CD4-positive, CD25-positive, alpha-beta regulatory T cell (primary cell): ENCODE measurements at regions not wholly inside any gene's neighbourhood (a gene's known extent, or its start where the extent isn't known, plus 50 kb on each side); places are given as distances from the start of the nearest gene placed in this dataset.
"Not testable (repeated sequence)": the region's sequence is repeated elsewhere in the genome, so short reads cannot be mapped to it uniquely, and the experiment has no call there.

Experiments used
- ATAC-seq, 2 donors: fragments of 150-1000 bp; cut with Tn5 transposase; one replicate each; pipeline ENCODE4 v1.10.0; 2021; ENCODE audit warnings: low read depth in 2 of 2, moderate number of reproducible peaks in 2 of 2, moderate library complexity in 1 of 2
- DNase-seq, 3 donors: peaks; one replicate each; pipeline versions ENCODE4 v3.0.0 to v3.0.0-alpha.2; 2012 to 2022; ENCODE audit warnings: mixed read lengths in 1 of 3
- H3K27ac ChIP-seq: one replicate; pipeline ENCODE4 v1.7.0; 2013; ENCODE audit warnings: mild to moderate bottlenecking, low read length; ENCODE audit not compliant: insufficient read depth, poor library complexity, severe bottlenecking
- H3K27me3 ChIP-seq: one replicate; pipeline ENCODE4 v1.7.0; 2013; ENCODE audit warnings: low read length; ENCODE audit not compliant: control insufficient read depth, insufficient read depth
- H3K36me3 ChIP-seq: one replicate; pipeline ENCODE4 v1.7.0; 2013; ENCODE audit warnings: mild to moderate bottlenecking, low read length, moderate library complexity; ENCODE audit not compliant: control insufficient read depth, insufficient read depth
- H3K4me1 ChIP-seq: 2 replicates; pipeline ENCODE4 v1.7.0; 2013; ENCODE audit warnings: mild to moderate bottlenecking, low read length; ENCODE audit not compliant: insufficient read depth, control insufficient read depth, poor library complexity, severe bottlenecking
- H3K4me3 ChIP-seq: one replicate; pipeline ENCODE4 v1.7.0; 2013; ENCODE audit warnings: low read depth, mild to moderate bottlenecking, low read length, moderate library complexity
- H3K9me3 ChIP-seq, 2 experiments: 1 replicate in 1 of 2; 2 replicates in 1 of 2; pipeline ENCODE4 v1.7.0; 2013; ENCODE audit warnings: low read length in 2 of 2, mild to moderate bottlenecking in 1 of 2, moderate library complexity in 1 of 2; ENCODE audit not compliant: control insufficient read depth in 2 of 2
- H3K27ac Mint-ChIP-seq, 3 donors: one replicate each; pipeline ENCODE4 v1.8.0; 2020 to 2022; ENCODE audit warnings: mild to moderate bottlenecking in 3 of 3, mixed read lengths in 3 of 3, moderate library complexity in 2 of 3
- H3K27me3 Mint-ChIP-seq: one replicate; pipeline ENCODE4 v1.8.0; 2022; ENCODE audit warnings: mild to moderate bottlenecking, mixed read lengths
- H3K36me3 Mint-ChIP-seq: one replicate; pipeline ENCODE4 v1.8.0; 2020; ENCODE audit warnings: mixed read lengths
- H3K4me1 Mint-ChIP-seq, 4 donors: one replicate each; pipeline ENCODE4 v1.8.0; 2020 to 2022; ENCODE audit warnings: mixed read lengths in 4 of 4, mild to moderate bottlenecking in 1 of 4
- H3K4me3 Mint-ChIP-seq, 4 donors: one replicate each; pipeline ENCODE4 v1.8.0; 2020 to 2022; ENCODE audit warnings: mild to moderate bottlenecking in 4 of 4, mixed read lengths in 4 of 4, moderate library complexity in 3 of 4
- H3K9me3 Mint-ChIP-seq, 7 donors: one replicate each; pipeline ENCODE4 v1.8.0; 2020 to 2022; ENCODE audit warnings: mixed read lengths in 7 of 7, mild to moderate bottlenecking in 3 of 7, moderate library complexity in 2 of 7

DNA sequence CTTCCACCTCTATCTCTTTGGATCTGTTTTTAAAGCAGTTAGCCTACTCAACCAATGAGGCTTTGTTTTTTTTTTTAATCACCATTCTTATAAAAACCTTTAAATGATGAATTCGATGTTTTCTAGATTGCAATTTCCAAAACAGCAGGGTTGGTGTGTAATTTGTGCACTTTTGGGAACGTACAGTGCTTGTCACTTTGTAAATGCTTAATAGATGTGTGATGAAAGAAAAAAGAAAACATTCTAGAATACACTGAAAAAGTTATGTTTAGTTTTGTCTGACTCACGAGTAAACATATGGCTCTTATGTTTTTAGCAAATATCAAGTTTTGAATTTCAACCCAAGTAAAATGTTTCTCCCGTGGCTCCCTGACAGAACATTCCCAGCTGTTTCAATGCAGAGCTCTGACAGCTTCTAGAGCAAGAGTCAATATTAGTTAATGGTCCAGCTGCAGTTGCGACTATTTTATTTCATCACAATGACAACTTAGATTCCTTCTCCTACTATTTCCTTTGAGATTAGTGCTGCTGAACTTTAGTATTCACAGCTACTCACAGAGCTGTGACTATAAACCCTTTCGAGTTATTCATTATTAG lies 362.5 kb upstream of the ADAMTS5 start:
- Mint-ChIP-seq H3K9me3 (peaks cover 3 to 9% (median 6%) of the 10 kb centered on the region in 7 donors), H3K27me3 (no peaks in the 10 kb centered on the region), H3K36me3 (no peaks in the 10 kb centered on the region), H3K4me1 (no peaks in the 10 kb centered on the region), H3K27ac (no peak overlapping the region), H3K4me3 (no peak overlapping the region)
- no peak overlapping the region for H3K27ac ChIP-seq
- no peaks in the 10 kb centered on the region for H3K27me3 ChIP-seq
- no peaks in the 10 kb centered on the region for H3K36me3 ChIP-seq
- DNase-seq (no peak), ATAC-seq (no peak)
- peaks cover 0 to 3% of the 10 kb centered on the region in 2 experiments for H3K9me3 ChIP-seq
- no peak overlapping the region for H3K4me3 ChIP-seq
- no peaks in the 10 kb centered on the region for H3K4me1 ChIP-seq

DNA sequence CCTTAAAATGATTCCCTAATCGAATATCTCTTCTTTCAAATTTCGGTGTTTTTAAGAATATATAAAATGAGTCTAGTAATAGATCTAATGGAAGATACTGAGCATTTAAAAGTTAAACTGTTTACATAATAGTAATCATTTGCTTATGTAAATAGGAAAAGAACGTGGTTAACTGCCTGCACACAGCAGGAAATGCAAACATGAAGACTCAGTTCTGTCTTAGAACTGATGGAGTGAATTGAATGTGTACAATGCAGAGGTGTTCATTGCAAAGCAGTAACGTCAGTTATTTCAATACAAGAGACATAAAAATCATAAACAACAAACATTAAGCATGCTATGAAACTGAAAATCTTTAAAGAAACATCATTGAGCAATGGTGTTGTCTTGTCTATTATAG lies 359.4 kb upstream of the ADAMTS5 start:
- ATAC-seq (no peak), DNase-seq (no peak)
- Mint-ChIP-seq H3K27ac (no peak overlapping the region), H3K9me3 (peaks cover 2 to 6% (median 4%) of the 10 kb centered on the region in 7 donors), H3K4me1 (no peaks in the 10 kb centered on the region), H3K27me3 (no peaks in the 10 kb centered on the region), H3K4me3 (no peak overlapping the region), H3K36me3 (no peaks in the 10 kb centered on the region)
- H3K9me3 ChIP-seq: peaks cover 0 to 2% of the 10 kb centered on the region in 2 experiments
- H3K4me3 ChIP-seq: no peak overlapping the region
- H3K4me1 ChIP-seq: no peaks in the 10 kb centered on the region
- H3K36me3 ChIP-seq: no peaks in the 10 kb centered on the region
- H3K27me3 ChIP-seq: no peaks in the 10 kb centered on the region
- H3K27ac ChIP-seq: no peak overlapping the region

DNA sequence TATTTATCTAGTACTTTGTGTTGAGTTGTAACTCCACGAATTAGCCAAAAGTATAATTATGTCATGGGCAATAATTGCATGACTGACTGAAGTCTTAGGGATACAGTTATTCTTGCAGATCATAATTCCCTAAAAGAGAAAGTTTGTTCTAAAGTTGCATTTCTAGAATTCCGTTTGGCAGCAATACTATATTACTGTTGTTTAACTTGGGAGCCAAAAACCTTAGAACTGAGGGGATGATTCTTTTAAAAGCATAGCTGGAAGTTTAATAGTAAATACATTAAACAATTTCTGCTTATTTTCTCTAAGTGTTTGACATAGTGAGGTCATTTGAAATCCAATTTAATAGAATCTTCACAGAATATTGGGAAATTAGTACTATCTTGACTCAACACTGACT lies 356.4 kb upstream of the ADAMTS5 start:
- Mint-ChIP-seq H3K4me3 (no peak overlapping the region), H3K4me1 (no peaks in the 10 kb centered on the region), H3K9me3 (peaks cover 0 to 4% (median 2%) of the 10 kb centered on the region in 7 donors), H3K27me3 (no peaks in the 10 kb centered on the region), H3K27ac (no peak overlapping the region), H3K36me3 (no peaks in the 10 kb centered on the region)
- Histone ChIP-seq H3K36me3 (no peaks in the 10 kb centered on the region), H3K9me3 (no peaks in the 10 kb centered on the region), H3K4me1 (no peaks in the 10 kb centered on the region), H3K27ac (no peak overlapping the region), H3K27me3 (no peaks in the 10 kb centered on the region), H3K4me3 (no peak overlapping the region)
- DNase-seq (no peak), ATAC-seq (no peak)

DNA sequence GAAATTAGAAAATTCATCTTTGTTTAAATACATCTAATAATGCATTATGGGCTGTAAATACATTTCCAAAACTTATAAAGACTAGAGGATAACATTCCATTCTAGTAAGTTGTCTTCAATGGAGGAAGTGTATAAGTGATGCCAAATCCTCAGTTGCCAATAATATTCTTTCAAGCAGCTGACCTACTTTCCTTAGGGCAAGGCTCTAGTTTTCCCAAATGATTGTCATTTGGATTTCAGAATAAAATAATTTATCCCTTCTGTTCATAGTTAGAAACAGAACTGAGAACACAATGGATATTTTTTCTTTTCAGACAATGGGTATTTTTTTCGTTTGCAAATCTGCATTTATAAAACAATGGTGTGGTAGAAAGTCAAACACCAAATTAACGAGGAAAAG lies 354.9 kb upstream of the ADAMTS5 start:
- no peaks in the 10 kb centered on the region for H3K9me3 ChIP-seq
- Mint-ChIP-seq H3K4me3 (no peak overlapping the region), H3K27me3 (no peaks in the 10 kb centered on the region), H3K4me1 (no peaks in the 10 kb centered on the region), H3K9me3 (peaks cover 0 to 4% (median 2%) of the 10 kb centered on the region in 7 donors), H3K36me3 (no peaks in the 10 kb centered on the region), H3K27ac (no peak overlapping the region)
- ATAC-seq (no peak), DNase-seq (no peak)
- H3K27ac ChIP-seq: no peak overlapping the region
- no peak overlapping the region for H3K4me3 ChIP-seq
- no peaks in the 10 kb centered on the region for H3K4me1 ChIP-seq
- H3K27me3 ChIP-seq: no peaks in the 10 kb centered on the region
- no peaks in the 10 kb centered on the region for H3K36me3 ChIP-seq

DNA sequence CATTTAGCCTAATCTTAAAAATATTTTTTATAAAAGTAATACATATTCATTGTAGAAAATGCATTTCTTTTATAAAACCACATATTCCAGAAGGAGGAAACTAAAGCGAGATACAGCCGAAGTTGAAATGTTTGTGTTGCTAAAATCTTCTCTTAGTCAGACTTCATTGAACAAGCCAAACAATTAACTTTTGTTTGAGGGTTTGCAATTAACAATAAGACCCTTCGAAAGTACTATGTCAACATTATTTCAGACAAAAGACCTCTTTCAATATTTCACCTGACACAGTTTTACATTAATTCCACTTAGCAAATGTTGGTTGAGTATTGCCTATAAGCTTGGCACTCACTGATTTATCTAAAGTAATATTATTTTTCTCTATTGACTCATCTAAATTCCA lies 354.0 kb upstream of the ADAMTS5 start:
- H3K36me3 Mint-ChIP-seq: no peaks in the 10 kb centered on the region

DNA sequence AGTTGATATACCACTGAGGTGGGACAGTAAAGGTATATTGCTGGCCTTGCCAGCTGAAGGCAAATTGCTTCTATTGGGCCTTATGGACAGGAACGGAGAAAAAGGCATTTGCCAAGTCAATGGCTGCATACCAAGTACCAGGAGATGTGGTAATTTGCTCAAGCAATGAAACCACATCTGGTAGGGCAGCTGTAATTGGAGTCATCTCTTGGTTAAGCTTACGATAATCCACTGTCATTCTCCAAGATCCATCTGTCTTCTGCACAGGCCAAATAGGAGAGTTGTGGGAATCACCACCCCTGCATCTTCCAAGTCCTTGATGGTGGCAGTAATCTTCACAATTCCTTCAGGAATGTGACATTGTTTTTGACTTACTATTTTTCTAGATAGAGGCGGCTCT lies 350.7 kb upstream of the ADAMTS5 start:
- not testable (repeated sequence) for ATAC-seq, H3K27me3 Mint-ChIP-seq, H3K4me1 Mint-ChIP-seq, H3K4me3 Mint-ChIP-seq, H3K4me1 ChIP-seq, H3K27me3 ChIP-seq, H3K36me3 ChIP-seq, H3K27ac Mint-ChIP-seq, H3K27ac ChIP-seq, H3K4me3 ChIP-seq, H3K36me3 Mint-ChIP-seq, DNase-seq
- H3K9me3 ChIP-seq: peaks cover 0 to 13% of the 10 kb centered on the region in 2 experiments
- peaks cover 0 to 21% (median 9%) of the 10 kb centered on the region in 7 donors for H3K9me3 Mint-ChIP-seq

More for the DNA sequence above, 354.0 kb upstream of the ADAMTS5 start:
- Histone ChIP-seq H3K4me1 (no peaks in the 10 kb centered on the region), H3K9me3 (peaks cover 0 to 5% of the 10 kb centered on the region in 2 experiments), H3K27me3 (no peaks in the 10 kb centered on the region), H3K36me3 (no peaks in the 10 kb centered on the region), H3K4me3 (no peak overlapping the region), H3K27ac (no peak overlapping the region)
- Mint-ChIP-seq H3K9me3 (peaks cover 0 to 12% (median 4%) of the 10 kb centered on the region in 7 donors), H3K4me1 (no peaks in the 10 kb centered on the region), H3K27me3 (no peaks in the 10 kb centered on the region), H3K4me3 (no peak overlapping the region), H3K27ac (no peak overlapping the region)
- no peak for DNase-seq
- ATAC-seq: no peak

DNA sequence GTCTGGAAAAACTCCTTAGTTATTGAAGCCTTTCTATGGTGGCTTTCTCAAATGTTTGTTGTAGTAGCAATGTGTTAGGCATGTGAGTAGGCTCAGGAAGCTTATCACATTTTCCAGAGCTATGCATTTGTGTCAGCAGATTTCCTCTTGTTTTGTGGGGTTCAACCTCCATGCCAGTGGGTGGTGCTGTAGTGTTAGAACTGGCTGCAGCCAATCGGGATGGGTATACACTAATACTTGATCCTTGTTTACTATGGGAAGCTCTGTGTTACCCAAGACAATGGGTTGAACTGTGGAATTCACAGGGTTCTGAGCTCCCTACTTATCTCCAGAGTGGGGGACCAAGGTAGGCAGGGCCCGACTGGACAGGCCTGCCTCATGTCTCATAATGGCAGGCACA lies 348.5 kb upstream of the ADAMTS5 start:
- no peak overlapping the region for H3K27ac ChIP-seq
- Mint-ChIP-seq H3K27me3 (no peaks in the 10 kb centered on the region), H3K27ac (no peak overlapping the region), H3K9me3 (peaks cover 0 to 18% (median 6%) of the 10 kb centered on the region in 7 donors), H3K4me3 (no peak overlapping the region), H3K36me3 (no peaks in the 10 kb centered on the region), H3K4me1 (no peaks in the 10 kb centered on the region)
- no peaks in the 10 kb centered on the region for H3K4me1 ChIP-seq
- ATAC-seq (no peak), DNase-seq (no peak)
- no peaks in the 10 kb centered on the region for H3K36me3 ChIP-seq
- no peak overlapping the region for H3K4me3 ChIP-seq
- H3K9me3 ChIP-seq: peaks cover 0 to 13% of the 10 kb centered on the region in 2 experiments
- H3K27me3 ChIP-seq: no peaks in the 10 kb centered on the region

DNA sequence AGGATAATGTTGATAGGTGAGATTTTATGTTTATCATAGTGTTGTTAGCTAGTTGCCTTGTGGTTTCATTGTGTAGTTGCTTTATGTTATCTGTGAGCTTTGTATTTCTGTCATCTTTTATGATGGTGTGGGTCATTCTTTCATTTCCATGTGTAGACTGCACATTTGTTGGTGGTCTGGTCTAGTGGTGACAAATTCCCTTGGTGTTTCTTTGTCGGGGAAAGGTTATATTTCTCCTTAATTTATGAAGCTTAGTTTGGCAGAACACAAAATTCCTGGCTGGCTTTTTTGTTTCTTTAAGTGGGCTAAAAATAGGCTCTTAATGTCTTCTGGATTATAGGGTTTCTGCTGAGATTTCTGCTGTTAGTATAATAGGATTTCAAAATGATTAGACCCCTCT lies 347.2 kb upstream of the ADAMTS5 start:
- Histone ChIP-seq H3K36me3 (no peaks in the 10 kb centered on the region), H3K27ac (no peak overlapping the region), H3K4me1 (no peaks in the 10 kb centered on the region), H3K4me3 (no peak overlapping the region), H3K27me3 (no peaks in the 10 kb centered on the region), H3K9me3 (peaks cover 0 to 13% of the 10 kb centered on the region in 2 experiments)
- no peak for DNase-seq
- no peaks in the 10 kb centered on the region for H3K36me3 Mint-ChIP-seq
- H3K4me1 Mint-ChIP-seq: no peaks in the 10 kb centered on the region
- no peak overlapping the region for H3K4me3 Mint-ChIP-seq
- ATAC-seq: no peak
- H3K27me3 Mint-ChIP-seq: no peaks in the 10 kb centered on the region
- peaks cover 0 to 18% (median 6%) of the 10 kb centered on the region in 7 donors for H3K9me3 Mint-ChIP-seq
- no peak overlapping the region for H3K27ac Mint-ChIP-seq
